ENCODE measurements at regions not wholly inside any gene's neighbourhood (a gene's known extent, or its start where the extent isn't known, plus 50 kb on each side); places are given as distances from the start of the nearest gene placed in this dataset.

GRCh38 chr1:83697961-83698360 is 301.0 kb downstream of the TTLL7 start:
- TF ChIP-seq, protein P1, sequence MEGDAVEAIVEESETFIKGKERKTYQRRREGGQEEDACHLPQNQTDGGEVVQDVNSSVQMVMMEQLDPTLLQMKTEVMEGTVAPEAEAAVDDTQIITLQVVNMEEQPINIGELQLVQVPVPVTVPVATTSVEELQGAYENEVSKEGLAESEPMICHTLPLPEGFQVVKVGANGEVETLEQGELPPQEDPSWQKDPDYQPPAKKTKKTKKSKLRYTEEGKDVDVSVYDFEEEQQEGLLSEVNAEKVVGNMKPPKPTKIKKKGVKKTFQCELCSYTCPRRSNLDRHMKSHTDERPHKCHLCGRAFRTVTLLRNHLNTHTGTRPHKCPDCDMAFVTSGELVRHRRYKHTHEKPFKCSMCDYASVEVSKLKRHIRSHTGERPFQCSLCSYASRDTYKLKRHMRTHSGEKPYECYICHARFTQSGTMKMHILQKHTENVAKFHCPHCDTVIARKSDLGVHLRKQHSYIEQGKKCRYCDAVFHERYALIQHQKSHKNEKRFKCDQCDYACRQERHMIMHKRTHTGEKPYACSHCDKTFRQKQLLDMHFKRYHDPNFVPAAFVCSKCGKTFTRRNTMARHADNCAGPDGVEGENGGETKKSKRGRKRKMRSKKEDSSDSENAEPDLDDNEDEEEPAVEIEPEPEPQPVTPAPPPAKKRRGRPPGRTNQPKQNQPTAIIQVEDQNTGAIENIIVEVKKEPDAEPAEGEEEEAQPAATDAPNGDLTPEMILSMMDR (IDR thresholded peaks at IDR 0.05): no peak
- no peak for TF ChIP-seq EZH2 (IDR thresholded peaks at IDR 0.05)
